ENCODE measurements at regions not wholly inside any gene's neighbourhood (a gene's known extent, or its start where the extent isn't known, plus 50 kb on each side); places are given as distances from the start of the nearest gene placed in this dataset.
"Not testable (repeated sequence)": the region's sequence is repeated elsewhere in the genome, so short reads cannot be mapped to it uniquely, and the experiment has no call there.

DNA sequence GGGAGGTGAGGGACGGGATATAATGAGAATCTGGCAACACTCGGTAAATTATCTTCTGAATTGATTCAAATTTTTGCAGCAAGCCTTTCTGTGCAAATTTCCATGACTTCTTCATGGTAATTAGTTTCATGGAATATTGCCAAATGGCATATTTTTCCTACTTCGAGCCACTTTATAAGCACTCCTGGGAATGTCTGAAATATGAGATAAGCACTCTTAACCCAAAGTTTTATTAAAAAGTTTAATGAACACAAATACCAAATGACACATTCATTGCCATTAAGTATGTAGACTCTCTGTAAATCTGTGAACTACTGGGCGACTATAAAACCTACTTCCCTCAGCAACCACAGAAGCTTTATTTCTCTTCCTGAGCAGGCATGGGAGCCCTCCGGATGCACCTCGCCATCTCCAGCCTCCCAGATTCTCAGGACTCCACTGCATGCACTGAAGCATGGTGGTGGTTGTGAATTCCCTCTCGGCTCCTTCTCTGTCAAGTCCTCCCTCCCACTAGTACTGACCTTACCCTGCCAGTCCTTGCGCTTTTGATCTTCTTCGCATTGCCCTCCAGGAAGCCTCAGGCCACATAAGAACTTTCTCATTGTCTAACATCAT is 154.4 kb upstream of the RPL34 start:
- no peak for DNase-seq
- TF ChIP-seq GATA1 (IDR thresholded peaks at IDR 0.05; ENCODE audit: low read depth, low read length), result no peak
- TF ChIP-seq POLR2A (IDR thresholded peaks at IDR 0.05; ENCODE audit: low read length), result no peak

GRCh38 chr4:108458681-108459080 is 161.7 kb upstream of the RPL34 start:
- no peak for TF ChIP-seq POLR2A (IDR thresholded peaks at IDR 0.05; ENCODE audit: low read length)
- no peak for TF ChIP-seq GATA1 (IDR thresholded peaks at IDR 0.05; ENCODE audit: low read depth, low read length)
- DNase-seq, result no peak

- no peak for DNase-seq
- no peak for TF ChIP-seq POLR2A (IDR thresholded peaks at IDR 0.05; ENCODE audit: low read length)
Measured at GRCh38 chr4:108454227-108454626, 166.1 kb upstream of the RPL34 start.

DNA sequence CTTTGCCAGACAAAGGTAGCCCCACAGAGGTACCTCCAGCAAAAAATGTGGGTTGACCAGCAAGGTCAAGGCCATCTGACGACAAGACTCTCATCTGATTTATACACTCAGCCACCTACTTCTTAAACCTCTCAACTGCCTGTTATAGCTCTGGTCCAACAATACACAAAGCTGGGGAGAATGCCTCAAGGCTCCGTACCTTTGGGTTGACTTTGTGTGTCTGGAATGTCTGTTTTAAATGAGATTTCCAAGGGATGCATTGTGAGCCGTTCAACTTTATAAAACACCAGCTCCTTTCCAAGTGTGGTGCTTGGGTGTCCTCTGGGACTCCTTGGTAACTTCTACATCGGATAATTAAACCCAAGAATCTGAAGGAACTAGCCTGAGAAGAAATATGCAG is 167.0 kb upstream of the RPL34 start:
- no peak for DNase-seq
- no peak for TF ChIP-seq GATA1 (IDR thresholded peaks at IDR 0.05; ENCODE audit: low read depth, low read length)
- no peak for TF ChIP-seq POLR2A (IDR thresholded peaks at IDR 0.05; ENCODE audit: low read length)

GRCh38 chr4:108450236-108450898 is 170.0 kb upstream of the RPL34 start:
- DNase-seq, result no peak
- TF ChIP-seq POLR2A (IDR thresholded peaks at IDR 0.05; ENCODE audit: low read length) (no peak), GATA1 (IDR thresholded peaks at IDR 0.05; ENCODE audit: low read depth, low read length) (no peak)

- no peak for DNase-seq
- TF ChIP-seq GATA1 (IDR thresholded peaks at IDR 0.05; ENCODE audit: low read depth, low read length) (no peak), POLR2A (IDR thresholded peaks at IDR 0.05; ENCODE audit: low read length) (no peak)
Measured at GRCh38 chr4:108449129-108449528, 171.2 kb upstream of the RPL34 start.

- no peak for TF ChIP-seq POLR2A (IDR thresholded peaks at IDR 0.05; ENCODE audit: low read length)
- TF ChIP-seq GATA1 (IDR thresholded peaks at IDR 0.05; ENCODE audit: low read depth, low read length), result no peak
Measured at GRCh38 chr4:108446556-108446955, 173.8 kb upstream of the RPL34 start.

DNA sequence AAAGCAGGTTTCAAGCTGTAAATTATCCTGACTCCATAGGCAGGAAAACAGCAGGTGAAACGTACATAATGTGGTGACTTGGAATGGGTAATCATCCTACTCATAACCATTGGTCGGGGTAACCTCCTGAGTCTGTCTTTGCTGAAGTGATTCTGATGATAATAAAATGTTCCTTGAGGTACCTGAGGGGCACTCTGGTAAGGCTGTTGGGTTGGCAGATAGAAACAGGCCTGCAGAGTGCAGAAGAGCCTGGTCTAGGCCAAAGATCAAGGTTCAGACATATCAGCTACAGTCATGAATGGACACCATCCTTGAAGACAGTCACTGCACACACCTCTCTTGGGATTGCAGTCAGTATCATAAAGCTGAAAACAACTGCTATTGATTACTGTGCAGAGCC is 174.7 kb upstream of the RPL34 start:
- DNase-seq, result no peak
- no peak for TF ChIP-seq POLR2A (IDR thresholded peaks at IDR 0.05; ENCODE audit: low read length)
- no peak for TF ChIP-seq GATA1 (IDR thresholded peaks at IDR 0.05; ENCODE audit: low read depth, low read length)

More at GRCh38 chr4:108446556-108446955, 173.8 kb upstream of the RPL34 start:
- DNase-seq, result no peak

GRCh38 chr4:108443585-108443984 is 176.8 kb upstream of the RPL34 start:
- TF ChIP-seq GATA1 (IDR thresholded peaks at IDR 0.05; ENCODE audit: low read depth, low read length) (no peak), POLR2A (IDR thresholded peaks at IDR 0.05; ENCODE audit: low read length) (no peak)
- DNase-seq, result no peak

DNA sequence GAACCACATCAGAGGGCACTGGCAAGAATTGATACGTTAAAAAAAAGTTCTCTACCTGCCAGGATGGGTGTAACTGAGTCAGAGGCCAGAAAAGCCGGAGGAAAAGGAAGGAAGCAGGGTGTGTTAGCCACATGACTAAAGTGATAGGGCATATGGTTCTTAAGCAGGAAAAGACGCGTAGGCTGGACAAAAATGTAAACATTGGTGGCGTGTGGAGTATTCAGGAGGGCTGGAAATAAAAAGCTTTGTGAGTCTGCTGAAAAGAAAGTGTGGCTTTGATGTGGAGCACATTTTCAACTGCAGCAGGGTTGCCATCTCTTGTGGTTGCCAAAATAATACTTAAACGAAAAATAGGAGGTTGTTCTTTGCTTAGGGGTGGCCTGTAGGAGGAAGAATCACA is 186.5 kb upstream of the RPL34 start:
- TF ChIP-seq GATA1 (IDR thresholded peaks at IDR 0.05; ENCODE audit: low read depth, low read length), result no peak
- no peak for TF ChIP-seq POLR2A (IDR thresholded peaks at IDR 0.05; ENCODE audit: low read length)
- DNase-seq, result no peak

GRCh38 chr4:108433394-108433793 is 187.0 kb upstream of the RPL34 start:
- DNase-seq, result not testable (repeated sequence)

GRCh38 chr4:108432418-108432817 is 188.0 kb upstream of the RPL34 start:
- DNase-seq, result no peak
- TF ChIP-seq GATA1 (IDR thresholded peaks at IDR 0.05; ENCODE audit: low read depth, low read length), result no peak

- TF ChIP-seq POLR2A (IDR thresholded peaks at IDR 0.05; ENCODE audit: low read length), result no peak
- no peak for TF ChIP-seq GATA1 (IDR thresholded peaks at IDR 0.05; ENCODE audit: low read depth, low read length)
- no peak for DNase-seq
Measured at GRCh38 chr4:108431986-108432385, 188.4 kb upstream of the RPL34 start.

- TF ChIP-seq GATA1 (IDR thresholded peaks at IDR 0.05; ENCODE audit: low read depth, low read length), result no peak
- no peak for TF ChIP-seq POLR2A (IDR thresholded peaks at IDR 0.05; ENCODE audit: low read length)
Measured at GRCh38 chr4:108430921-108431320, 189.5 kb upstream of the RPL34 start.

DNA sequence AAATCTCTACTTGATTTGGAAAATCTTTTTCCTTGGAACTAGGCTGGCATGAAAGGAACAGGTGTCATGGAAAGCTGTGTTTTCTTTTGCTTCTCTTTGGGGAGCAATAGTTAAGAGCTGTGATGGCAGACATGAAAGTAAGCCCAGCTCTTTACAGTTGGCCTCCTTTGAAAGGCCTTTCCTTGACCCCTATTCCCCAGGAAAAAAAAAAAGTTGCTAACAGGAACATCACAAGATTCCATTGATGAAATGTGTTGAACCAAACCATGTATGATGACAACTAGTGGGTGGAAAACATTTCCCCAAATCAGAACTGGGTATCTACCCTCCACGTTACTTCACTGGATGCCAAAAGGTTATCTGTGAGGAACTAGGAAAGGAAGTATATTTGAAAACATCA is 190.7 kb upstream of the RPL34 start:
- no peak for TF ChIP-seq GATA1 (IDR thresholded peaks at IDR 0.05; ENCODE audit: low read depth, low read length)
- no peak for TF ChIP-seq POLR2A (IDR thresholded peaks at IDR 0.05; ENCODE audit: low read length)
- no peak for DNase-seq

More at GRCh38 chr4:108430921-108431320, 189.5 kb upstream of the RPL34 start:
- DNase-seq, result no peak
